ENCODE measurements at regions not wholly inside any gene's neighbourhood (a gene's known extent, or its start where the extent isn't known, plus 50 kb on each side); places are given as distances from the start of the nearest gene placed in this dataset.

DNA sequence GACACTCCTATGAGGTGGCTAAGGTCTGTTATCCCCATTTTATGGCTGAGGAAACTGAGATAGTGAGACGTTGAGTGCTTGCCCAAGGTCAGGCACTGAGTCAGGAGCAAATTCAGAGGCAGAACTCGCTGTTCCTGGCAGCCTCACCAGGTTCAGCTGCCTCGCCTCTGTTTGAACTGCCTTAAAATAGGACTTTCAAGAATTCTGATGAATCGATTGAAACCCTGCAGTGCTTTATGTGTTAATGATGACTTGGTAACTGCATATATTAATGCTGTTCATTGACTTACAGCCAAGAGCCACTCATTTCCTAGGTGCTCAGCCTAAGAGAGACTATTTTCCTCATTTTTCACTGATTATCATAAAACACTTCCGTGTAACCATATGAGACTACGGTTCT, 79.5 kb upstream of the BHLHE40 start (continued):
- TF ChIP-seq, protein P1, sequence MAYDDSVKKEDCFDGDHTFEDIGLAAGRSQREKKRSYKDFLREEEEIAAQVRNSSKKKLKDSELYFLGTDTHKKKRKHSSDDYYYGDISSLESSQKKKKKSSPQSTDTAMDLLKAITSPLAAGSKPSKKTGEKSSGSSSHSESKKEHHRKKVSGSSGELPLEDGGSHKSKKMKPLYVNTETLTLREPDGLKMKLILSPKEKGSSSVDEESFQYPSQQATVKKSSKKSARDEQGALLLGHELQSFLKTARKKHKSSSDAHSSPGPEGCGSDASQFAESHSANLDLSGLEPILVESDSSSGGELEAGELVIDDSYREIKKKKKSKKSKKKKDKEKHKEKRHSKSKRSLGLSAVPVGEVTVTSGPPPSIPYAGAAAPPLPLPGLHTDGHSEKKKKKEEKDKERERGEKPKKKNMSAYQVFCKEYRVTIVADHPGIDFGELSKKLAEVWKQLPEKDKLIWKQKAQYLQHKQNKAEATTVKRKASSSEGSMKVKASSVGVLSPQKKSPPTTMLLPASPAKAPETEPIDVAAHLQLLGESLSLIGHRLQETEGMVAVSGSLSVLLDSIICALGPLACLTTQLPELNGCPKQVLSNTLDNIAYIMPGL (CRISPR knock-in tag; IDR thresholded peaks at IDR 0.05) = no peak
- no peak for TF ChIP-seq ETV6 (CRISPR knock-in tag; IDR thresholded peaks at IDR 0.05)
- no peak for TF ChIP-seq ELF4 (CRISPR knock-in tag; IDR thresholded peaks at IDR 0.05; ENCODE audit: low read depth)
- TF ChIP-seq GABPB1 (CRISPR knock-in tag; IDR thresholded peaks at IDR 0.05) = no peak
- TF ChIP-seq TEAD1 (CRISPR knock-in tag; IDR thresholded peaks at IDR 0.05) = no peak
- TF ChIP-seq, protein P2, sequence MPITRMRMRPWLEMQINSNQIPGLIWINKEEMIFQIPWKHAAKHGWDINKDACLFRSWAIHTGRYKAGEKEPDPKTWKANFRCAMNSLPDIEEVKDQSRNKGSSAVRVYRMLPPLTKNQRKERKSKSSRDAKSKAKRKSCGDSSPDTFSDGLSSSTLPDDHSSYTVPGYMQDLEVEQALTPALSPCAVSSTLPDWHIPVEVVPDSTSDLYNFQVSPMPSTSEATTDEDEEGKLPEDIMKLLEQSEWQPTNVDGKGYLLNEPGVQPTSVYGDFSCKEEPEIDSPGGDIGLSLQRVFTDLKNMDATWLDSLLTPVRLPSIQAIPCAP (CRISPR knock-in tag; IDR thresholded peaks at IDR 0.05) = no peak
- TF ChIP-seq ZNF219 (CRISPR knock-in tag; IDR thresholded peaks at IDR 0.05; ENCODE audit: borderline replicate concordance) = no peak

DNA sequence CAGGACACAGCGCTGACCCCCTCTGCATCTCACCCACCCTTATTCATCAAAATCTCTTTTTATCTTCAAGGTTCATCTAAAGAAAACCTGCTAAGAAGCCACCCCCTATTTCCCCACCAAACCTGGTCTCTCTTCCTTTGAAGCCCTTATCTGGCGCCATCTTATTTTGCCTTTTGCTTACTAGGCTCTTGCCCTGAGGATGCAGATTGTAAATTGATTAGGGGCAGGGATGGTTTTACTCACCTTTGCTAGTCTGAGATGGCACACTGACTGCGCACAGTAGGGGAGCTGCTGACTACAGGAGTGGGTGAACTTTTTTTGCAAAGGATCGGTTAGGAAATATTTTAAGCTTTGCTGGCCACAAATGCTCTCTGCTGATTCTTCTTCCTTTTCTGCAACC, 78.9 kb upstream of the BHLHE40 start:
- ChIA-PET POLR2A (no interaction called here), CTCF (no interaction called here)
- H3K27ac Mint-ChIP-seq = no peak overlapping the region
- no peaks in the 10 kb centered on the region for H3K9me3 Mint-ChIP-seq
- DNase-seq (ENCODE audit: low spot score) (no peak), ATAC-seq (no peak)
- peaks cover 5% of the 10 kb centered on the region; the same call in 1 of the 2 replicates for H3K4me1 Mint-ChIP-seq
- H3K4me3 Mint-ChIP-seq = no peak overlapping the region
- H3K36me3 Mint-ChIP-seq = no peaks in the 10 kb centered on the region
- H3K27me3 Mint-ChIP-seq (ENCODE audit: low read depth) = peaks cover 3% of the 10 kb centered on the region; the same call in 1 of the 2 replicates
- TF ChIP-seq, protein P3, sequence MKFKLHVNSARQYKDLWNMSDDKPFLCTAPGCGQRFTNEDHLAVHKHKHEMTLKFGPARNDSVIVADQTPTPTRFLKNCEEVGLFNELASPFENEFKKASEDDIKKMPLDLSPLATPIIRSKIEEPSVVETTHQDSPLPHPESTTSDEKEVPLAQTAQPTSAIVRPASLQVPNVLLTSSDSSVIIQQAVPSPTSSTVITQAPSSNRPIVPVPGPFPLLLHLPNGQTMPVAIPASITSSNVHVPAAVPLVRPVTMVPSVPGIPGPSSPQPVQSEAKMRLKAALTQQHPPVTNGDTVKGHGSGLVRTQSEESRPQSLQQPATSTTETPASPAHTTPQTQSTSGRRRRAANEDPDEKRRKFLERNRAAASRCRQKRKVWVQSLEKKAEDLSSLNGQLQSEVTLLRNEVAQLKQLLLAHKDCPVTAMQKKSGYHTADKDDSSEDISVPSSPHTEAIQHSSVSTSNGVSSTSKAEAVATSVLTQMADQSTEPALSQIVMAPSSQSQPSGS (CRISPR knock-in tag; IDR thresholded peaks at IDR 0.05; ENCODE audit: borderline replicate concordance, low read depth) = no peak
- TF ChIP-seq ZNF121 (CRISPR knock-in tag; IDR thresholded peaks at IDR 0.05) (no peak), ZBTB21 (CRISPR knock-in tag; IDR thresholded peaks at IDR 0.05; ENCODE audit: borderline replicate concordance) (no peak), SP1 (CRISPR knock-in tag; conservative IDR thresholded peaks at IDR 0.05) (no peak), SMAD3 (CRISPR knock-in tag; IDR thresholded peaks at IDR 0.05; ENCODE audit: borderline replicate concordance) (no peak), ETV6 (CRISPR knock-in tag; IDR thresholded peaks at IDR 0.05) (no peak), TP53 (CRISPR knock-in tag; IDR thresholded peaks at IDR 0.05) (no peak), ZNF416 (CRISPR knock-in tag; IDR thresholded peaks at IDR 0.05) (no peak)
- TF ChIP-seq, protein P4, sequence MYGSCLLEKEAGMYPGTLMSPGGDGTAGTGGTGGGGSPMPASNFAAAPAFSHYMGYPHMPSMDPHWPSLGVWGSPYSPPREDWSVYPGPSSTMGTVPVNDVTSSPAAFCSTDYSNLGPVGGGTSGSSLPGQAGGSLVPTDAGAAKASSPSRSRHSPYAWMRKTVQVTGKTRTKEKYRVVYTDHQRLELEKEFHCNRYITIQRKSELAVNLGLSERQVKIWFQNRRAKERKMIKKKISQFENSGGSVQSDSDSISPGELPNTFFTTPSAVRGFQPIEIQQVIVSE (CRISPR knock-in tag; IDR thresholded peaks at IDR 0.05; ENCODE audit: borderline replicate concordance) = no peak
- TF ChIP-seq, protein P5, sequence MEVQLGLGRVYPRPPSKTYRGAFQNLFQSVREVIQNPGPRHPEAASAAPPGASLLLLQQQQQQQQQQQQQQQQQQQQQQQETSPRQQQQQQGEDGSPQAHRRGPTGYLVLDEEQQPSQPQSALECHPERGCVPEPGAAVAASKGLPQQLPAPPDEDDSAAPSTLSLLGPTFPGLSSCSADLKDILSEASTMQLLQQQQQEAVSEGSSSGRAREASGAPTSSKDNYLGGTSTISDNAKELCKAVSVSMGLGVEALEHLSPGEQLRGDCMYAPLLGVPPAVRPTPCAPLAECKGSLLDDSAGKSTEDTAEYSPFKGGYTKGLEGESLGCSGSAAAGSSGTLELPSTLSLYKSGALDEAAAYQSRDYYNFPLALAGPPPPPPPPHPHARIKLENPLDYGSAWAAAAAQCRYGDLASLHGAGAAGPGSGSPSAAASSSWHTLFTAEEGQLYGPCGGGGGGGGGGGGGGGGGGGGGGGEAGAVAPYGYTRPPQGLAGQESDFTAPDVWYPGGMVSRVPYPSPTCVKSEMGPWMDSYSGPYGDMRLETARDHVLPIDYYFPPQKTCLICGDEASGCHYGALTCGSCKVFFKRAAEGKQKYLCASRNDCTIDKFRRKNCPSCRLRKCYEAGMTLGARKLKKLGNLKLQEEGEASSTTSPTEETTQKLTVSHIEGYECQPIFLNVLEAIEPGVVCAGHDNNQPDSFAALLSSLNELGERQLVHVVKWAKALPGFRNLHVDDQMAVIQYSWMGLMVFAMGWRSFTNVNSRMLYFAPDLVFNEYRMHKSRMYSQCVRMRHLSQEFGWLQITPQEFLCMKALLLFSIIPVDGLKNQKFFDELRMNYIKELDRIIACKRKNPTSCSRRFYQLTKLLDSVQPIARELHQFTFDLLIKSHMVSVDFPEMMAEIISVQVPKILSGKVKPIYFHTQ (CRISPR knock-in tag; IDR thresholded peaks at IDR 0.05) = no peak

Measured in WTC11 (cell line).